SHP77 (cell line): ENCODE measurements at regions not wholly inside any gene's neighbourhood (a gene's known extent, or its start where the extent isn't known, plus 50 kb on each side); places are given as distances from the start of the nearest gene placed in this dataset.
"Not testable (repeated sequence)": the region's sequence is repeated elsewhere in the genome, so short reads cannot be mapped to it uniquely, and the experiment has no call there.

Source experiments
- DNase-seq, 2 experiments: peaks; one replicate each; lab custom pipeline; 2025; lab: John Stamatoyannopoulos, UW

GRCh38 chr14:44453433-44454171, 53.5 kb downstream of the FSCB start:
- peak; percentile 30 to 33 for DNase-seq

GRCh38 chr14:44450232-44450631, 56.9 kb downstream of the FSCB start:
- DNase-seq = not testable (repeated sequence)

GRCh38 chr14:44449680-44450079, 57.4 kb downstream of the FSCB start:
- no peak for DNase-seq

DNA sequence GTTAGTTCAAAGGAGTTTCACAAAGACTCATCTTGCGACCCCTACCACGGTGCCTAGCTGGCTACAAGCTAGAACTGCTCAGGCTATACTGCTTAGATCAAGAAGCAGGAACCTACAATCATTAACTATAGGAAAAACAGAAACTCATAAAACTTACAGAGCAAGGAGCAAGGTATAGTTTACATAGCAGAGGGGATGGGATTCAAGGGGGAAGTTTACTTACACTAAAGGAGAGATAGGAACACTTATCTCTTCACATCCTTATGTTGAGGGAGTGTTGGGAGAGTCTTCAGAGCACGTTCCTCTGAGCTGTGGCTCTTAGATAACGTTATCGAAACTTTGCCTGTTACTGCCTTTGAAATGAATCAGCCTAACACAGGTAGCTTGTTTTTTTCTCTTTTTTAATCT, 58.1 kb downstream of the FSCB start:
- DNase-seq = no peak

GRCh38 chr14:44446965-44447364, 60.1 kb downstream of the FSCB start:
- DNase-seq = no peak

DNA sequence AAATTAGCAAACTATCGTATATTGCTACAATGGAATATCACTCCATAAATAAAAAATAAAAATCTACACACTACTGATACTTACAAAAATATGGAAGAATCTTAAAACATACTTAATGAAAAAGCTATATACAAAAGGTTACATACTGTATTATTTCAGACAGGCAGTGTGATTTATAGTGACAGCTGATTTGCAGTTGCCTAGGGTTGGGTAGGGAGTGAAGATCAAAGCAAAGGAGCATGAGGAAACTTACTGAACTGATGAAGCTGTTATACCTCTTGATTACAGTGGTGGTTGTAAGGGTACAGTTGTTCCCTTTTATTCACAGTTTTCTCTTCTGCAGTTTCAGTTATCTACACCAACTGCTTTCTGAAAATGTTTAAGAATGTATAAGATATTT, 62.6 kb downstream of the FSCB start:
- no peak for DNase-seq

DNA sequence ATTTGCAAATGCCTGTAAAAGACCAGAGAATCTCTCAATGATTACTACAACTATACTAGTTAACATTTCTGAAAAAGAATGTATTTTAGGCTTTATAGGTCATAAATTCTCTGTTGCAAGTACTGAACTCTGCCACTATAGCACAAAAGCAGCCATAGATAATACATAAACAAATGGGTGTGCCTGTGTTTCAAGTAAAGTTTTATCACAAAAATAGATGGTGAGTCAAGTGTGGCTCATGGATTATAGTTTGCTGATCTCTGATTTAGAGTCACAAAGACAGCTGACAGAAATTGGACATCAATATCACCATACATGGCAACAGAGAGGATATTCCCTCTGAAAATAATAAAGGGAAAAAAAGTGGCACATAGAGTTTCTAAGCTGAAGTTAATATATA, 68.1 kb downstream of the FSCB start:
- no peak for DNase-seq

GRCh38 chr14:44438221-44438620, 68.9 kb downstream of the FSCB start:
- DNase-seq = no peak

- DNase-seq = no peak
These were observed 70.6 kb downstream of the FSCB start for GRCh38 chr14:44436458-44436857.

GRCh38 chr14:44428231-44428945, 78.7 kb downstream of the FSCB start:
- no peak for DNase-seq

GRCh38 chr14:44422699-44423098, 84.4 kb downstream of the FSCB start:
- DNase-seq = no peak

DNA sequence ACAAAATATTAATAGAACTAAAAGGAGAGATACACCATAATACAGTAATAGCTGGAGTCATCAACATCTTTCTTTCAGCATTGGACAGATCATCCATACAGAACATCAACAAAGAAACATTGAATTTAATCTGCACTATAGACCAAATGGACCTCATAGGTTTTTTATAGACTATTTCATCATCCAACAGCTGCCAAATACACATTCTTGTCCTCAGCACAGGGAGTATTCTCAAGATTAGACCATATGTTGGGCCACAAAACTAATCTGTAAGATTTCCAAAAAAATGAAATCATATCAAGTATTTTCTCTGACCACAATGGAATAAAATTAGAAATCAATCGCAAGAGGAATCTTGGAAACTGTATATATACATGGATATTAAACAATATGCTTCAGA, 86.9 kb downstream of the FSCB start:
- DNase-seq = no peak

- DNase-seq = no peak
These were observed 88.2 kb downstream of the FSCB start for GRCh38 chr14:44418856-44419255.

DNA sequence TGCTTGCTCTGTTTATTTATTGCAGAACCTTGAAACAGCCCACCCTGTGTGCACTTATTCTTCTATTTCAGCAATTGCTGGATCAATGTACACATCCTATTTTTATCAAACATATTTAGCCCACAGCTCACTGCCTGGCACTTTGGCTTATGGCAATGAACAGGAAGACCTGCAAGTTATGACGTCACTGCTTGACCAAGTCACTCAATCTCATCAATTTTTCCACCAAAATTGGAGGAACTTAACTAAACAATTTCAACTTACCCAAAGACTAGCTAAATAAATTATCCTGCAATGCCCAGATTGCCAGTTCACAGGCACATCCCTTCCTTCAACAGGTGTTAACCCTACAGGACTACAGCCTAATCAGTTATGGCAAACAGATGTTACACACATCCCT, 89.3 kb downstream of the FSCB start:
- no peak for DNase-seq

DNA sequence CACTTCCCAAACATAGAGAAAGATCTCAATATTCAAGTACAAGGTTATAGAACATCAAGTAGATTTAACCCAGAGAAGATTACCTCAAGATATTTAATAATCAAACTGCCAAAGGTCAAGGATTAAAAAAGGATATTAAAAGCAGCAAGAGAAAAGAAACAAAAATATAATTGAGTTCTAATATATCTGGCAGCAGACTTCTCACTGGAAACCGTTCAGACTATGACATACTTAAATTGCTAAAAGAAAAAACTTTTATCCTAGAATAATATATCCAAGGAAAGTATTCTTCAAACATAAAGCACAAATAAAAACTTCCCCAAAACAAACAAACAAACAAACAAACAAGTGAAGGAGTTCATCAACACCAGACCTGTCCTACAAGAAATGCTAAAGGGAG, 92.4 kb downstream of the FSCB start:
- no peak for DNase-seq

DNA sequence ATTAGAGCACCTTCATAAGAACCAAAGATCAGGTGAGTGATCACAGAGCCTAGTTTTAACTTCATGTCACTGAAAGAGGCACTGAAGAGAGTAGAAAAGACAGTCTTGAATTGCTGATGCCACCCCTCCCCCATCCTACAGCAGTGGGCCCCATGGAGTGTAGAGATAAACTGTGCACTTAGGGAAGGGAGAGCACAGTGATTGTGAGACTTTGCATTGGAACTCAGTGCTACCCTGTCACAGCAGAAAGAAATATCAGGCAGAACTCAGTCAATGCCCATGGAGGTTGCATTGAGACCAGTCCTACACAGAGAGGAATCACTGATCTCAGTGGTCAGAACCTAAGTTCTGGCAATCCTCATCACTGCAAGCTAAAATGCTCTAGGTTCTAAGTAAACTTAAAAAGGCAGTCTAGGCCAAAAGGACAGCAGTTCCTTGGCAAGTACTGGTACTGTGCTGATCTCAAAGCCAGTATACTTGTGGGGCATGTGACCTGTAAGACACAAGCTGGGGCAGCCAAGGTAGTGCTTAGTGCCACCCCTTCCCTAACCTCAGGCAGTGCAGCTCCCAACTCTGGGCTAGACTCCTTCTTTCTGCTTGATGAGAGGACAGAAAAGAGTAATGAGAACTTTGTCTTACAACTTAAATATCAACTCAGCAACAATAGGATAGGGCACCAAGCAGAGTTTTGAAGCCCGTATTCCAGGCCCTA, 94.1 kb downstream of the FSCB start:
- no peak for DNase-seq

- no peak for DNase-seq
These were observed 102.0 kb downstream of the FSCB start for GRCh38 chr14:44405011-44405486.

- no peak for DNase-seq
These were observed 102.5 kb downstream of the FSCB start for GRCh38 chr14:44404599-44404998.

DNA sequence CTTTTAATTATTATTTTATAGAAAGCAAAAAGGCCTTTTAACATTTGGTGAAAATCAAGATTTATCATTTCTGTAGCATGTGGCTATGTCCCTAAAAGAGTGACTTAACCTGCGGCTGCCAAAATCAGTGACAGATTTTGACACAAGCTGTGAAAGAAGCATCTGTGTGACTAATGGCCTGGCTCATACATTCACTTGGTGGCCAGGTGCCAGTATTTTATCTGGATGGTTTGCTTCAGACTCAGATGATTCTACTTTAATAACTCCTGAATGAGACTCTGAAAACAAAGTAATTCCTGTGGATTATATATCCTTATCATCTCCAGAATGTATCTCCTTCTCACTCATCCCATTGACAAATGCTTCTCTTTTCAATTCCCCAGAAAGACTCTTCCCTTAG, 103.0 kb downstream of the FSCB start:
- no peak for DNase-seq

GRCh38 chr14:44403193-44403592, 103.9 kb downstream of the FSCB start:
- no peak for DNase-seq

DNA sequence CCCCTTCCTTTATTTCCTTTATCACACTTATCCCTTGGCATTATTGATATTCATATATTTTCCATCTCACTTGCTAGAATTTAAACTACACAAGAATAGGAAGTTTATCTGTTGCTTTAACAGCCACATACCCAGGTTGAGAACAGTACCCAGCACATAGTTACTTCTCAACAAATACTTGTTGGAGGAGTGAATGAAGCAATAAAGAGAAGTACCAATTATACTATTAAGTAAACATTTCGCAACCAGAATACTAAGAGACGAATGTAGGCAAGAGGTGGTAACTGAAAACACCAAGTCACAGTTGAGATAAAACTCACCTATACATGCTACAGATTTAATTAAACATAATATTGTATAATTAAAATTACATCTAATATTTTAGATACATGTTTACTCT, 110.9 kb downstream of the FSCB start:
- no peak for DNase-seq

DNA sequence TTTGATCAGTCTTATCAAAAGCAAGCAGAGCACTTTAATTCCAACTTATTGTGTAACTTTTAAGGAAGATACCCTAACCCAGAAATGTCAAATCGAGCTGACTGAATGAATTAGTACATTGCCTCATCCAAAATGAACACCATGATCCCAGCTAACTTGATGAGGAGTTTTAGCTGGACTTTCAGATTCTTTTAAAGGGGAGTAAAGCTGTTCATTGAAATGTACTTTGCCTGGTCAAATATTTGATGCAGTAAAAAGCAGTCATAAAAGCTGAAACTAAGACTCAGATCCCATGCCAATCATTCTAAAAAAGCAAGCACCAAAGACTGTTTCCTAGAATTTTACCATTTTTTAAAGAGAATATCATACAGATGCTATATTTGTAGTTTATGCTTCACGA, 114.1 kb downstream of the FSCB start:
- no peak for DNase-seq

- no peak for DNase-seq
These were observed 118.8 kb downstream of the FSCB start for GRCh38 chr14:44388306-44388705.
